MG63 (cell line): ENCODE measurements at regions not wholly inside any gene's neighbourhood (a gene's known extent, or its start where the extent isn't known, plus 50 kb on each side); places are given as distances from the start of the nearest gene placed in this dataset.

Experiments used
- DNase-seq: peaks from one replicate; pipeline ENCODE4 v3.0.0-alpha.2; 2020
- H3K27me3 ChIP-seq: fragments of 250-450 bp; sonication (Bioruptor Pico); 2 replicates; pipeline ENCODE4 v1.5.1; 2020; ENCODE audit warnings: mild to moderate bottlenecking, moderate library complexity
- H3K36me3 ChIP-seq: fragments of 250-450 bp; sonication (Bioruptor Pico); 2 replicates; pipeline ENCODE4 v1.5.1; 2020; ENCODE audit warnings: mild to moderate bottlenecking, moderate library complexity
- H3K4me3 ChIP-seq: fragments of 250-450 bp; sonication (Bioruptor Pico); 2 replicates; pipeline ENCODE4 v1.5.1; 2020; ENCODE audit warnings: mild to moderate bottlenecking, moderate library complexity
- H3K9me3 ChIP-seq: fragments of 250-450 bp; sonication (Bioruptor Pico); 2 replicates; pipeline ENCODE4 v1.5.1; 2020; ENCODE audit warnings: mild to moderate bottlenecking, moderate library complexity

DNA sequence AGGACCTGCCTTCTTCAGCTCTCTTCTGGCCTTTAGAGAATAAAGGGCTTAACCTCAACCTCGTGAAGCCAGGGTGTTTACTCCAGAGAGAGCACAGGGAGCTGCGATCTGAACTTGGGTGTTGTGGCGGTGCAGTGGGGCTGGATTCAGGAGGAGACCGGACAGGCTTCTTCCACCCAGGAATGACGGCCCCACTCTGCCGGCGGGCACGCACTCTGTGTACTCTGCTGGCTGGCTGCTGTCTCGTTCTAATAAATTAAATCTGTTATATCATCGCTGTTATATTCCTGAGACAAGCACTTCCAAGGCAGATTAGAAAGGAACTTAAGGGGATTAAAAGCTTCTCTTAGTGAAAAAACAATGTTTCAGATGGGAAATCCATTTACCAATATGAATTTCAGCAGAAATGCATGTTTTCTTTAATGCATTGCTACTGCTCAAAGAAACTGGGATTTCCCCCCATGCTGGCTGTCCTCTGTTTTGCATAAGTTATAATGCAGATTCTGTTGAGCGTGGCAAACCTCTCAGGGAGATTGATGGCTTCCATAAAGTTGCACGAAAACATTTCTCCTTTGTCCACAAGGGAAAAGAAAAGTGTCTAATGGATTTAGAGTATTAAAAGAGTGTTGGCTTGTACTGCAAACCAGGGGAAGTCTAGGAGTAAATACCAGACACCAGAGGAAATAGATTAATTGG, 168.6 kb upstream of the IRX3 start:
- no peaks in the 10 kb centered on the region for H3K27me3 ChIP-seq
- no peaks in the 10 kb centered on the region for H3K36me3 ChIP-seq
- no peak for DNase-seq

DNA sequence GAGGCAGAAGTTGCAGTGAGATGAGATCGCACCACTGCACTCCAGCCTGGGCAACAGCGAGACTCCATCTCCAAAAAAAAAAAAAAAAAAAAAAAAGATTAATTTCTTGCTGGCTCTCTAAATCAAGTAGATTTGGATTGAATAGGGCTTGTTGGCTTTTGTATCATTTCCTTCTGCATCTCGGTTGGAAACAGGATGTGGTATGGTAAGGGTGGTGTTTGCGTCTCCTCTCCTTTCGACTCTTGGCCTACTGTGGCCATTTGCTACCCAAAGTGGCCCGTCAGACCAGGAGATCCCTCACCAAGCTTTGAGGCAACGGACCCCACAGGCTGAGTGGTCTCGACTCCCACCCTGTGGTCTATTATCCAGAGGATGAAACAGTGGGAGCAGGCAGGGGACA, 168.0 kb upstream of the IRX3 start:
- no peaks in the 10 kb centered on the region for H3K27me3 ChIP-seq
- DNase-seq = no peak
- H3K4me3 ChIP-seq = no peak overlapping the region
- H3K36me3 ChIP-seq = no peaks in the 10 kb centered on the region
- H3K9me3 ChIP-seq = no peaks in the 10 kb centered on the region

More for the DNA sequence above, 168.6 kb upstream of the IRX3 start:
- H3K4me3 ChIP-seq = no peak overlapping the region
- H3K9me3 ChIP-seq = no peaks in the 10 kb centered on the region

DNA sequence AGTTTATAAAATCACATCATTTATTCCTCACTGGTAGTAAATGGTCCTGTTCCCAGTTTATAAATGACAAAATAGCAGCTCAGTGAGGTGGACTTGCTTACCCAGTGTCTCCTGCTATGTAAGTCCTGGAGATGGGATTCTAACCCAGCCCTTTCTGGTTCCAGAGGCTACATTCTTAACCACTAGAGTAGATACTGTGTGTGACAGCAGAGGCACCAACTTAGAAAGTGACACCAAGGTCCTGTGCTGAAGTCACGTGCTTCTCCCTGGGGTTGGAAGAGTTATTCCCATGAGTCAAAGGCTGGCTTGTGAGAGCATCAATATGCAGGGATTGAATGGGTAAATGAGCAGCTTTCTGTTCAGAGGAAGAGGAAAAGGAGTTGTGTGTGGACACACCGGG, 167.3 kb upstream of the IRX3 start:
- no peak for DNase-seq
- no peaks in the 10 kb centered on the region for H3K27me3 ChIP-seq
- no peaks in the 10 kb centered on the region for H3K9me3 ChIP-seq
- no peak overlapping the region for H3K4me3 ChIP-seq
- no peaks in the 10 kb centered on the region for H3K36me3 ChIP-seq

DNA sequence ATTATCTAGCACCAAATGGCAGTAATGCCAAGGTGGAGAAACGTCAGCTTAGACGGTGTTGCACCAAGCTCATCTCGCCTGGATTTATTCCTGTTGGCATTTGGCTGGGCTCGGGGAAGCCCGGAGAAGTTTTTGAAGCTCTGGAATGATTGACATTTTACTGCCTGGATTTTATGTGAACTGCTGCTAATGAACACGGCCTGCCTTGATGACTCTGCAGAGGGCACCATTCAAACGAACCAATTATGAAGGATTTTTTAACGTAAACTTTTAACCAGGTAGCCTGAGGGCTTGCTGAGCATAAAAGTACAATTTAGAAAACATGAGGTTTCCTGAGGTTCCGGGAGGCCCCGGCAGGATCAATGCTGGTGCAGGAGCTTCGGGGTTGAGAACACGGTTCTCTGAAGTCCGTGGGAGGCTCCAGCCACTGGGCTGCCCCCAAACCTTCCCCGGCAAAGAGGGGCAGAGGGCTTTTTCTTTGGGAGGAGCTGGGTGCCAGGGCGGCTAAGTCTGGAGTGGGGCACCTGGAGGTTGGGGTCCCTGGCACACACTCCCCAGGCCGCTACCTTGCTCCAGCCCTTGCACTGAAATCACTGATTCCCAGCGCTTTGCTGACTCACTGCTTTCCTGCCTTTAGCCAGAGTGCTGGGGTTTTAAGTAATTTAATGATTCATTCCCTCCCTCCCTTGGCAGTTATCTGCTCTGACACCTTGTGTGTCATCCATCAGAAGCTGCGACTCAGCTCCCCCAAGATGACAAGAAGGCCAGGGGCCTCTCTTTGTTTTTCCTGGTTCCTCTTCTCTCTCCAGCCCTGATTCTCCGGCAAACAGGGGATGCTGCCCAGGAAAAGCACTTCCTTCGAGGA, 161.2 kb upstream of the IRX3 start:
- H3K9me3 ChIP-seq = peaks cover 16% of the 10 kb centered on the region
- peak; percentile 95 for DNase-seq
- no peaks in the 10 kb centered on the region for H3K27me3 ChIP-seq
- H3K36me3 ChIP-seq = no peaks in the 10 kb centered on the region
- H3K4me3 ChIP-seq = no peak overlapping the region

DNA sequence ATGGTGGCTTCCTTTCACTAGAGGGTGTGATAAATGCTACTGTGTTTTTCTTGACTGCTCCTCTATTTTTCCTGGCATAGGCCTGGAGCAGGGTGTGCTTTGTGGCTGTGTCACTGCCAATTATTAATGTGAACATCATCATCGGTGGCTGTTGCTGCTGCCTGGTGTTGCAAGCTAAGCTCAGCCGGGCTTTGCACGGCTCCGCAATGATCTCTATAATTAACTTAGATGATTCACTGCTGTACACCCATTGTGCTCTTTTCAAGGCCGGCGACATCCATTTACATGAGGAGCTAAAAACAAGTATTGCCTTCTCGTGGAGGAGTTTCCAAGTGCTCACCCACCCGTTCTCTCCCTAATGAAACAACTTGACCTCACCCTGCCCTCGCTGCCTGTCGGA, 160.1 kb upstream of the IRX3 start:
- H3K36me3 ChIP-seq = no peaks in the 10 kb centered on the region
- H3K9me3 ChIP-seq = peaks cover 16% of the 10 kb centered on the region
- DNase-seq = peak; percentile 99
- no peak overlapping the region for H3K4me3 ChIP-seq
- H3K27me3 ChIP-seq = no peaks in the 10 kb centered on the region

DNA sequence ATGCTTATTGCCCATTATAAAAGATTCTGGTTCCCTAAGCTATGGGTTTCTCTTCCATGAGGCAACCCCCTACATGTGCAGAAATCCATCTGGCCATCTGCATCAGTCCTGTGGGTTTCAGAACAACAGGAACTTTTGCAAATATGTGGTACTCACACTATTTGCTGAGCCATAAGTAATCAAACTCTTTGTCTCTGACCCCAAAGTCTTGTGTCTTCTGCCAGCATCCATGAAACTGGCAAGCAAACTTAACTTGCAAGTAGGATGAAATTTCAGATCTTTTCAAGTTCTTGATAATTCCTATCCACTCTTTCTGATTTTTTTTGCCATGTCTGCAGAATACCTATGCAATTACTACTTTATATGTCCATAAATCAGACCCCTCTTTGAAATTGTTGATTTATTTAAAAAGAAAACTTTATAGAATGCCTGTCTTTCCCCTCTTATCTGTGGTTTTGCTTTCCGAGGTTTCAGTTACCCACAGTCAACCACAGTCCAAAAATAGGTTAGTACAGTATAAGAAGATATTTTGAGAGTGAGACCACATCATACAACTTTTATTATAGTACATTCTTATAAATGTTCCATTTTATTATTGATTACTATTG, 158.4 kb upstream of the IRX3 start:
- peaks cover 16% of the 10 kb centered on the region for H3K9me3 ChIP-seq
- no peaks in the 10 kb centered on the region for H3K27me3 ChIP-seq
- no peak for DNase-seq
- H3K36me3 ChIP-seq = no peaks in the 10 kb centered on the region
- no peak overlapping the region for H3K4me3 ChIP-seq

DNA sequence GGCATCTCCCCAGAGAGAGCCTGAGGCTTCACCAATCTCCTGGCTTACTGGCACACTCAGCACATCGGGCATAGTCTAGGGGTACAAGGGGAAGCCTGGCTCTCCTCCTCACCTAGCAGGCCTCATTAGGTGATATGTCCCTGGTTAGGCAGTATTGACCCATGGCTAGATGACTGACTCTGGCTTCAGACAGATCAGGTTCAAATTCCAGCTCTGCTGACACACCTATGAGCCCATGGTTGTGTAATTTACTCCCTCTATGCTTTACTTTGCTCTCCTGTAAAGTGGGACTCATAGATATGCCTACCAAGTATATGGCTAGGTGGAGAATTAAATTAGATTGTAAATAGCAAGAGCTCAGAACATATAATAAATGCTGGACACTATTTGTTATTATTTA, 157.3 kb upstream of the IRX3 start:
- no peak for DNase-seq
- Histone ChIP-seq H3K9me3 (peaks cover 16% of the 10 kb centered on the region), H3K4me3 (no peak overlapping the region), H3K27me3 (peaks cover 7% of the 10 kb centered on the region), H3K36me3 (no peaks in the 10 kb centered on the region)

DNA sequence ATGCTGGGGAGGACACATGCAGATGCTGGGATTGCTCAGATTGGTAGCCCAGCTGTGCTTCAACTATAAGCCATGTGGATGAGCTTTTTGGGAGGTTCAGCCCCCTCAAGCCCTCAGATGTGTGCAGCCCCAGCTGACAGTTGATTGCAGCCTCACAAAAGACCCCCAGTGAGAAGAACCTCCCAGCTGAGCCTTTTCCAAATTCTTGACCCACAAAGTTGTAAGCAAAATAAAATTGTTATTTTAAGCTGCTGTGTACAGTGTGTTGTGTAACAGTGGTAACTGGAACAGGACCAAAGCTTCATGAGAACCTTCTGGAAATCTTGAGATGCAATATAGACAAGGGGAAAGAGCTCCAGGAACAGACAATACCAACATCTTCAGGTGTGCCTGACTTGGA, 156.8 kb upstream of the IRX3 start:
- Histone ChIP-seq H3K4me3 (no peak overlapping the region), H3K27me3 (peaks cover 7% of the 10 kb centered on the region), H3K36me3 (no peaks in the 10 kb centered on the region), H3K9me3 (peaks cover 16% of the 10 kb centered on the region)
- no peak for DNase-seq

DNA sequence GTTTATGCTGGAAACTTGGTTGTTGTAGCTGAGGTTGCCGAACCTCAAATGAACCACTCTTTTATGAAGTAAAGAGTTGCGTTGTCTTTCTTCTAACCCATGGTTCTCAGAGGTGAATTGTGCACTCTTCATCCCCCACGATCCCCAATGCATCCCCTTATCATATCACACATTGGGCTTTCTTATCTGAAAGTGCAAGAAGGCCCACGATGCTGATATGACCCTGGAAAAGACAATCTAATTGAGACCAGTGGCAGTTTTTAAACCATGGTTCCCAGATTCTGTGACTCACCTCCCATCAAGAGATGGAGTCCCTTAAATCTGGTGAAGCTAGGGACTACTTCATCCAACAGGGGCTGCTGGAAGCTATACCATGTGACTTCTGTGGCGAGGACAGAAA, 156.3 kb upstream of the IRX3 start:
- DNase-seq = no peak
- no peaks in the 10 kb centered on the region for H3K36me3 ChIP-seq
- peaks cover 20% of the 10 kb centered on the region for H3K9me3 ChIP-seq
- H3K27me3 ChIP-seq = peaks cover 7% of the 10 kb centered on the region
- no peak overlapping the region for H3K4me3 ChIP-seq

DNA sequence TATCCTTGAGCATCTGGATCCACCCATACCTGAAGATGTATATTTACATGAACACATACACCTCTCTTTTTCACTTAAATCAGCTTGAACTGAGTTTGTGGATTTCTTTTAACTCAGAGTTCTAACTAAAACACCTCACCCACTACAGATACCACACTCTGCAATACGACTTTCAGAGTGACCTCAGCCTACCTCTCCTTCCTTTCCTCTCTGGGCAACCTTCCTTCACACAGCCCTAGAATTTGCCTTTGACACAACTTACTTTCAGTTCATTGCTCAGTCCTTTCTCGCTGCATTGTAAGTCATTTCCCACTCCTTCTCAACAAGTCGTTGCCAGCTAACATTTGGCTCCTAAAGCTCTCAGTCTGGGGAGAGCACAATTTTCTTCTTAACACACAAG, 151.9 kb upstream of the IRX3 start:
- H3K27me3 ChIP-seq = peaks cover 7% of the 10 kb centered on the region
- DNase-seq = no peak
- no peaks in the 10 kb centered on the region for H3K36me3 ChIP-seq

DNA sequence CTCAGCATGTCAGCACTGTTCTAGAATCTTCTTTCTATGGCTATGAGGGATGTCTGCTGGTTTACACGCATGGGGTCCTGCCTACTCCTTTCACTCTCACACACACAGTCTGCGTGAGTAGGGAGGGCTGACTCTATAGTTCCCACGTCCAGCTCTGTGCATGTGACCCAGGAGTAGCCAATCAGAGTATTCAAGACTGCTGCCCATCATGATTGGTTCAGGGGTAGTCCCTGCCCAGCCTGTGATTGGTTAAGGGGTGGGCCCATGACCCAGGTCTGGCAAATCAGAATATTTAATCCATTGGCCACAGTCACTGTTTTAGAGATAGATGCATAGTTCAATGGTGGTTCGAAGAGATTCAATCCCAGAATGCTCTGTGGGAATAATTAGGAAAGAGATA, 151.3 kb upstream of the IRX3 start:
- Histone ChIP-seq H3K9me3 (peaks cover 9% of the 10 kb centered on the region), H3K27me3 (peaks cover 7% of the 10 kb centered on the region), H3K36me3 (no peaks in the 10 kb centered on the region), H3K4me3 (no peak overlapping the region)
- DNase-seq = no peak

More for the DNA sequence above, 151.9 kb upstream of the IRX3 start:
- peaks cover 9% of the 10 kb centered on the region for H3K9me3 ChIP-seq
- H3K4me3 ChIP-seq = no peak overlapping the region

DNA sequence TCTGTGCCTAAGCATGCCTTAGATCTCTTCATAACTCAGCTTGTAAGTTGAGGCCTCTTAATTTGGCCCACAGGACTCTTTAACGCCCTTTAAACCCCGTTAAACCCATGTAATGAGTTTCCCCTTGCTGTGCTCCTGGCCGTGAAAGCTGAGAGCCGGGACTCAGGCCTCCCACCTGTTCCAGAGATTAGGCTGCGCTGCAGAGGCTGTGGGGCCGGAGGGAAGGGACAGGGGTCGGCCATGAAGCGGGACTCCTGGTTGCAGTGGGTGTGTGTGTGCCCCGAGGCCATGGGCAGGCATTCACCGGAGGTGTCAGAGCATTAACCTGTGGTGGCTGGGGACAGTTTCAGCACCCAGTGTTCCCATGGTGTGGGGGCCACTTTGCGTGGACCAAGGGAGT, 150.8 kb upstream of the IRX3 start:
- Histone ChIP-seq H3K36me3 (no peaks in the 10 kb centered on the region), H3K9me3 (peaks cover 9% of the 10 kb centered on the region), H3K4me3 (no peak overlapping the region), H3K27me3 (peaks cover 7% of the 10 kb centered on the region)
- no peak for DNase-seq

DNA sequence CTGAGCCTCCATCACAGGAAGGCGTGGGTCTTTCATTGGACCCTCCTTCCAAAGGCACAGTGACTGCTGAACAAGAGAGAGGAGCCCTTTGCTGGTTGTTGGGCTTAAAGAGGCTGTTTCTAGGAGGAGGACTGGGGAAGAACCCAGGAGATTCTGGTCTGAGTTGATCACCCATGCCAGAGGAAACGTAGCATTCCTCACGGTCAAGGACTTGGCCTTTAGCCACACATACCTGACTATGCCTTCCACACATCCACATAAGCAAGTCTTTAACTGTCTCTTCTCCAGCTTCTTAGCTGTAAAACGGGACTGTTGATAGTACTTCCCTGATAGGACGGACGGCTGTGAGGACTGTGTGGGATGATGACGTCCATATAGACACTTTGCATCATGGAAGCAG, 149.8 kb upstream of the IRX3 start:
- no peak for DNase-seq
- Histone ChIP-seq H3K4me3 (no peak overlapping the region), H3K9me3 (peaks cover 9% of the 10 kb centered on the region), H3K36me3 (no peaks in the 10 kb centered on the region), H3K27me3 (peaks cover 7% of the 10 kb centered on the region)

DNA sequence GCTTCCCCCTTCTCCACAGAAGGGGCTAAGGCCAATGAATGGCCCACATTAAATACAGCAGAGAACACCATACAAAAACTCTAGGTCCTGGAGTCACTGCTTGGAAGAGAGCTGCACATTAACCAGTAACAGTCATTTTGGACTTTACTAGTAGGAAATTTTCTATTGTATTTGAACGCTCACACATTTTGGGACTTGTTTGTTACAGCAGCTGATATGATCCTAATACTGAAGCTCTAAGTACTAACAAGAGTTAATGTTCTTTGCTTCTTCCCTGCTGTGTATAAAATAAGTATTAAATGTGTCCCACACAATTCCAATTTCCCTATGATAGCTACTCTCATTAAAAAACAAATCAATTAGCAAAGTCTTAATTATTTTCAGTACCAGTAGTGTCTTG, 148.3 kb upstream of the IRX3 start:
- Histone ChIP-seq H3K4me3 (no peak overlapping the region), H3K36me3 (no peaks in the 10 kb centered on the region), H3K27me3 (peaks cover 7% of the 10 kb centered on the region), H3K9me3 (peaks cover 9% of the 10 kb centered on the region)
- DNase-seq = no peak

DNA sequence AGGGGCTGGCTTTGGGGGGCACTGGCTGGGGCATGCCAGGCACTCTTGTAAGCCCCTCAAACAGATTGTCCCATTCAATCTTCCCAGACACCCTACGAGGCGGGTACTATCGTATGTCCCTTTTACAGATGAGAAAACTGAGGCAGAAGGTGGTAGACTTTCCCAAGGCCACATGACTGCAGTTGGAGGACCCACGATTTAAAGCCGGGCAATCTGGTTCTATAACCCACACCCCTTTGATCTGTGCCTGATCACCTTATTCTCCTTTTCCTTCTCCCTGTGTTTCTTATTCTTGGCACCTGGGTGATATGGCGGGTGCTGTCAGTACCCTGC, 146.3 kb upstream of the IRX3 start:
- no peak for DNase-seq
- Histone ChIP-seq H3K36me3 (no peaks in the 10 kb centered on the region), H3K27me3 (no peaks in the 10 kb centered on the region), H3K4me3 (no peak overlapping the region), H3K9me3 (peaks cover 6% of the 10 kb centered on the region; the same call in 1 of the 2 replicates)

DNA sequence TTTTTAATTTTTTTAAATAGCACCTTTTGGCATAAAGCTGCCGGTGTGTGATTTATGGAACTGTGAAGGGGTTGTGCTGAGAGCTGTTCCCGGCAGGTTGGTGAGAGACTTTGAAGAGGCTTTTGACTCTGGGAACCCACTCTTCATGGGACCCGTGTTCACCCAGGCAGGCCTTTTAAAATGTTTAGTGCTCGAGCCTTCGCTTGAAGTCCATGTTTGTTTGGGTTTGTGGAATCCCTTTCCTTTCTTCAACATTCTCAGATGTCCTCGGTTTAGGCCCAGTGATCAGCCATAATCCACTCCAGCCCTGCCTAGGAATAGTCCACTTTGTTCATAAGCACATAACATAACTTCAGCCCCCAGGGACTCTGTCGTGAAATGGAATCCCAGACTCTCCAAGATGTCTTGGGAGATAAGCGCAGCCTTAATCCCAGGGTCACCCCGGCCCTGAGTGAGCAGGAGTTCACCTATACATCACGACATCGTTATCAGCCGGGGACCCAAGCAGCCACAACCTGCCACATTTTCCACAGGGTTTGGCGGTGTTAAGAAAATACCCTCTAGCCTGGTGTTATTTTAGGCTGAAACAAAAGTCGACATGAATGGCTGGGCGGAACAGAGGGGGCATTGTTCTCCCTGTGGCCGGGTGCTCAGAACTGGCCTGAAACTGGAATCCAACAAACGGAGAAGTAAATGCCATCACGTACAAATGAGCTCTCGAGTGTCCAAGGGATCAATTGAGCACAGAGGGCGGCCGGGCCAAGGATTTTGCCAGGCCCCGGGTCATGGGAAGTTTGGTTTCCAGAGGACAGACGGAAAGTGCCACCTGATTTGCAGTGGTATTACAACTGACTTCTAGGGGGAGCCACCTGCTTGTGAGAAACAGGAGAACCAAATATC, 145.7 kb upstream of the IRX3 start:
- peaks cover 6% of the 10 kb centered on the region; the same call in 1 of the 2 replicates for H3K9me3 ChIP-seq
- H3K4me3 ChIP-seq = no peak overlapping the region
- no peaks in the 10 kb centered on the region for H3K27me3 ChIP-seq
- no peaks in the 10 kb centered on the region for H3K36me3 ChIP-seq
- DNase-seq = no peak
